ENCODE measurements at regions not wholly inside any gene's neighbourhood (a gene's known extent, or its start where the extent isn't known, plus 50 kb on each side); places are given as distances from the start of the nearest gene placed in this dataset.

DNA sequence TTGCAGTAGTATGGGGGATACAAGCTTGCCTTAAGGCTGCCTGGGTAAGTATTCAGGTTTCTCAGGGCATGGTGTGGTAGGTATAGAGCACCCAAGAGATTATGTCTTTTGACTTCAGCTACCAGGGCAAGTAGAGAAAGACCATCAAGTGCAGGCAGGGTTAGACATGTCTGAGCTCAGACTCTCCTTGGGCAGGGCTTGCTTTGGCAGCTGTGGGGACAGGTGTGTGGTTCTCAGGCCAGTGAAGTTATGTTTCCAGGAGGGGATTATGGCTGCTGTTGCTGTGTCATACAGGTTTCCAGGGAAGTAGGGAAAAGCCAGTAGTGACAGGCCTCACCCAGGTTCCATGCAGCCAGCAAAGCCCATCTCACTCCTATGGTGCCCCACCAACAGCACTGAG, 1040.4 kb downstream of the FLRT2 start:
- no peak overlapping the region for H3K27ac Mint-ChIP-seq
- DNase-seq (no peak), ATAC-seq (ENCODE audit: low read depth) (no peak)
- no peaks in the 10 kb centered on the region for H3K4me1 Mint-ChIP-seq
- POLR2A ChIA-PET = no interaction called here
- peaks cover 2% of the 10 kb centered on the region for H3K9me3 Mint-ChIP-seq
- H3K36me3 Mint-ChIP-seq = no peaks in the 10 kb centered on the region
- H3K27me3 Mint-ChIP-seq = no peaks in the 10 kb centered on the region
- H3K4me3 Mint-ChIP-seq = no peak overlapping the region

DNA sequence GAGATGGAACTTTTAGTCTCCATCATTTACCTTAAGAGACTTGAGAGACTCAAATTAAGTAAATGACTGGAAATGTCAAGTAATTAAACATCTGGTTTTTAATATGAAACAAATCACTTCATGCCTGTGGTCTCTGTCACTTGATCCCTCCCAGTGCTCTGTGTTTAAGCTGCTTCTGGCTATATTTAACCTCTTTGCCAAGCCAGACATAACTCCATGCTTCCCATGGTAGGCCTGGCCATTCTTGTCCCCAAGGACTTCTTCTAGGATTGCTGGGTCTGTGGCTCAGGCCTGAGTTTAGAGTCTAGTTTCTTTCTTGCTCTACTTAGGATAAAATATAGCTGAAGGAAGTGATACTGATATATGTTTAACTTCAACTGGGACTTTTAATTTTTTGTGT, 1013.6 kb downstream of the FLRT2 start:
- H3K4me3 Mint-ChIP-seq = no peak overlapping the region
- H3K4me1 Mint-ChIP-seq = no peaks in the 10 kb centered on the region
- no peaks in the 10 kb centered on the region for H3K9me3 Mint-ChIP-seq
- DNase-seq (no peak), ATAC-seq (ENCODE audit: low read depth) (no peak)
- no peak overlapping the region for H3K27ac Mint-ChIP-seq
- POLR2A ChIA-PET = no interaction called here
- H3K36me3 Mint-ChIP-seq = no peaks in the 10 kb centered on the region
- H3K27me3 Mint-ChIP-seq = no peaks in the 10 kb centered on the region

DNA sequence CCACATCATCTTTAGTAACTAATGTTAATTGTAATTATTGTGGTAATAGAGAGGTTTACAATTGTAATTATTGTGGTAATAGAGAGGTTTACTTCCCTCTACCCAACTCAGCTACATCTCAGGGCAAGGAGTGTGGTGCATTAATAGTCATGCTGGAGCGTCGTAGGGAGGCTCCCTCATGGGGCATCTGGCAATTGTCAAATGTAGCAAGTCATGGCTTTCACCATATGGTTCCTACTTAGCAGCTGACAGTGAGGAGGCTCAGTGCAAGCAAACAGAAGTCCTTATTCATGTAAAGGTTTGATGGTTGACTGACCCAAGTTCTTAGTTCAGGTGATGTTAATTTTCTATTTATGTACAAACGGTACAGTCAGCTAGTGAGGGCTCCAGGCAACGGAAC, 1012.0 kb downstream of the FLRT2 start:
- no peak for DNase-seq
- Mint-ChIP-seq H3K4me3 (no peak overlapping the region), H3K36me3 (no peaks in the 10 kb centered on the region), H3K9me3 (no peaks in the 10 kb centered on the region), H3K27ac (no peak overlapping the region), H3K4me1 (no peaks in the 10 kb centered on the region), H3K27me3 (no peaks in the 10 kb centered on the region)
- POLR2A ChIA-PET = no interaction called here
- no peak for ATAC-seq (ENCODE audit: low read depth)

DNA sequence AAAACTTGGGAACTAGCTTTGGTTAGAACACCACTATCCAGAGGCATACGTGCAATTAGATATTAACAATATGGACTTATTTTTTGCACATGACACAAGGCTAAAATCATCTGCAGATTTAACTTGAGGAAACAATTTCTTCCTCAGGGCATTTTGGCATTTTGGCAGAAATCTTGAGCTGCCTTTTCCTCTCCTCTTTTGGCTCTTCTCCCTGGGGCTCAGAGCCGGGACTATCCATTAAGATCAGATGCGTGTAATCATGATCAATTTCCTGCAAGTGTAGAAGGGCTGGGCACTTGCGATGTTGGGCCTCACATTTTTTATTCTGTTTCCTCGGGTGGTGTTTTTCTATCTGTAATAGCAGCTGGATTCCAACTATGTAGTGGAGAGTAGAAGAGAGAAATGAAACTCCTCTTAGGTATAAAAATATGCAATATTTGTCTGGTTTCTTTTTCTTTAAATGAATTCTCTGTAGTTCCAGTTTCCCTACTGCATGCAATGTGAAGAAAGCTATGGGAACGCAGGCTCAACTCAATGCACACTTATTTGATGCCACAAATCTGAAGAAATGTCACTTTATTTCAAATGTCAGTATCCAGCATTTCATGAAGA, 1010.8 kb downstream of the FLRT2 start:
- Mint-ChIP-seq H3K36me3 (no peaks in the 10 kb centered on the region), H3K27ac (no peak overlapping the region), H3K4me1 (no peaks in the 10 kb centered on the region), H3K9me3 (no peaks in the 10 kb centered on the region), H3K27me3 (no peaks in the 10 kb centered on the region), H3K4me3 (no peak overlapping the region)
- ATAC-seq (ENCODE audit: low read depth) (no peak), DNase-seq (no peak)
- POLR2A ChIA-PET = no interaction called here

DNA sequence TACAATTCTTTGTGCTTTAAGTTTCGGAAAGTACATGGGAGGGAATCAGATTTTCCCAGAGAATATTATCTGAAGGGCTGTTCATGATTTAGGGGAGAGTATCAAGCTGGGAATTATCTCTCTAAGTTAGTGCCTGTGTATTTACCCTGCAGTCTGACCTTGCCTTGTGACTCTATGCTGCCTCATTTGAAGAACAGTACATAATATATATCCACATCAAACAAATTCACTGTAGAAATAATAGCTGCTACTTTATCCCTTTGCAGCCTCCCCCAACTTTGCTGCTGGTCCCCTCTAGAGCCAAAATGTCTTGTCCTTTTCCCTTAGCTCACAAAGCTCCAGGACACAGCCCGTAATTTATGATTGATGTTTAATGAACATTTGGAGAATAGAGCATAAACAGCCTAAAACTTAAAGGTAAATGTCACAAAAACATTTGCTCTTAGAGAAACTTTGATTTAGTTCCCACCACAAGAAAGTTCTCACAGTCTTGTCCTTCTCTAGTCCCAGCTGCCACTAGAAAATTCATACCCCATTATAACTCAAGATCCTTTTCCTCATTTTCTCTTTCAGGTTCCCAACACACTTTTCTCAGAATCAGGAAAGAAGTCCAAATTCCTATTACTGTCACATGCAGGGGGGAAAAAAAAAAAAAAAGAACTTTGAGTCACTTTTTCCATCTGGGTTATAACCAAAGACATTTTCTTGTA, 1009.6 kb downstream of the FLRT2 start:
- Mint-ChIP-seq H3K9me3 (no peaks in the 10 kb centered on the region), H3K4me1 (no peaks in the 10 kb centered on the region), H3K4me3 (no peak overlapping the region), H3K27me3 (no peaks in the 10 kb centered on the region), H3K27ac (no peak overlapping the region), H3K36me3 (no peaks in the 10 kb centered on the region)
- DNase-seq = no peak
- POLR2A ChIA-PET = no interaction called here
- no peak for ATAC-seq (ENCODE audit: low read depth)

DNA sequence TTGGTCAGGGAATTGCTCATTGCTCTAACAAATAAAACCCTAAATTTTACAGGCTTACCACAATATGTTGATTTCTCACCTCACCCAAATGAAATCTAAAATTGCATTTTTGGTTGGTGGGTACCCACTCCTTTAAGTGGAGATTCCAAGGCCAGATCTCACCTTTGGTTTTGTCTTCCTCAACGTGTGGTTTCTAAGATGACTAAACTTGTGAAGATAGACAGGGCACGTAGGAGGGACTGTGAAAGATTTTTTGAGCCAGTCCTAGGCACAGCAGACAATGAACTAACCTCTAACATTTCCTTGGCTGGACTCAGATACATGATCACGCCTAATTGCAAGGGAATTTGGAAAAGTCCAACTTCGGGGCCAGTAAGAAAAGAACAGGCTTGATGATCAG, 1003.9 kb downstream of the FLRT2 start:
- Mint-ChIP-seq H3K4me3 (no peak overlapping the region), H3K4me1 (no peaks in the 10 kb centered on the region), H3K36me3 (no peaks in the 10 kb centered on the region), H3K27ac (no peak overlapping the region), H3K27me3 (no peaks in the 10 kb centered on the region), H3K9me3 (no peaks in the 10 kb centered on the region)
- ATAC-seq (ENCODE audit: low read depth) = no peak
- DNase-seq = no peak
- POLR2A ChIA-PET = no interaction called here

DNA sequence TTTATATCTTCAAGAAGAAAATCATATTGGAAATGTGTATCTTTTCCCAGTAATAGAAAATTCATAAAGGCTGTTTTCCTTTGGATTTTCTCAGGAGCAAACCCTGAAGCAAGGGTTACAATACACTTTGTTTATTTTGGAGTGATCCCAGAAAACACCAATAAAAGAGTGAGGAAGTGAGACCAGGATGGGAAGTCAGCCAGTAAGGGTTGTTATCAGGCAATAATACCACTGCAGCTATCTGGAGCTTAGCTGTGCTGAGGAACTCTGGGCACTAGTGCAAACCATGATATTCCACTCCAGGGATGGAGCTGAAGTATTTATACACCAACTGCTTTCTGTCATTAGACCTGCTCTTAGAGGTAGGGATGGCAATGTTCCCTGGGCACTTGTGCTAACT, 1002.3 kb downstream of the FLRT2 start:
- Mint-ChIP-seq H3K9me3 (no peaks in the 10 kb centered on the region), H3K36me3 (no peaks in the 10 kb centered on the region), H3K27me3 (no peaks in the 10 kb centered on the region), H3K4me1 (no peaks in the 10 kb centered on the region), H3K27ac (no peak overlapping the region), H3K4me3 (no peak overlapping the region)
- POLR2A ChIA-PET = no interaction called here
- ATAC-seq (ENCODE audit: low read depth) = no peak
- DNase-seq = no peak

DNA sequence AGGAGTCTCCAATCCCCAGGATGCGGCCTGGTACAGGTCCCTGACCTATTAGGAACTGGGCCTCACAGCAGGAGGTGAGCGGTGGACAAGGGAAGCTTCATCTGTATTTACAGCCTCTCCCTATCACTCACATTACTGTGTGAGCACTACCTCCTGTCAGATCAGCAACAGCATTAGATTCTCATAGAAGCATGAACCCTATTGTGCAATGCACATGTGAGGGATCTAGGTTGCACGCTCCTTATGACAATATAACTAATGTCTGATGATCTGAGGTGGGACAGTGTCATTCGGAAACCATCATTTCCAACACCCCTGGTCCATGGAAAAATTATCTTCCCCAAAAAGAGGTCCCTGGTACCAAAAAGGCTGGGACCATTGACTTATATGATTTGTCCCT, 1000.5 kb downstream of the FLRT2 start:
- H3K4me3 Mint-ChIP-seq = no peak overlapping the region
- DNase-seq (no peak), ATAC-seq (ENCODE audit: low read depth) (no peak)
- no peaks in the 10 kb centered on the region for H3K27me3 Mint-ChIP-seq
- POLR2A ChIA-PET = no interaction called here
- no peak overlapping the region for H3K27ac Mint-ChIP-seq
- no peaks in the 10 kb centered on the region for H3K4me1 Mint-ChIP-seq
- no peaks in the 10 kb centered on the region for H3K36me3 Mint-ChIP-seq
- H3K9me3 Mint-ChIP-seq = no peaks in the 10 kb centered on the region

DNA sequence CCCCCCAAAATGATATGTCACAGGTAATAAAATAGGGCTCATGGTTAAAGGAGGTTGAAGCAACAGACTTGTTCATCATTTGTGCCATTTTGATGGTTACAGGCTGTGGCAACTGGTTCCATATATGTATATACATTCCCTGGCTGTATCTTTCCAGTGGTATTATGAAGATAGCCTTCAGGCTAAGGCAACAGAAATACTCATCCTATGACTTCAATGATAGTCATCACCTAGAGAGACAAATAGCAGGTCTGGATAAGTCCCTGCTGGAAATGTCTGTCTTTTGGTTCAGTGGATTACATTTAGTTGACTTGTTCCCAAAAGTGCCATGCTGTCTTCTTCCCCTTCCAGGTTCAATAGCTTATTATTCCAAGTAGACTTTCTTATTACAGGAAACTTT, 997.4 kb downstream of the FLRT2 start:
- no peak overlapping the region for H3K27ac Mint-ChIP-seq
- H3K4me1 Mint-ChIP-seq = no peaks in the 10 kb centered on the region
- no peaks in the 10 kb centered on the region for H3K27me3 Mint-ChIP-seq

DNA sequence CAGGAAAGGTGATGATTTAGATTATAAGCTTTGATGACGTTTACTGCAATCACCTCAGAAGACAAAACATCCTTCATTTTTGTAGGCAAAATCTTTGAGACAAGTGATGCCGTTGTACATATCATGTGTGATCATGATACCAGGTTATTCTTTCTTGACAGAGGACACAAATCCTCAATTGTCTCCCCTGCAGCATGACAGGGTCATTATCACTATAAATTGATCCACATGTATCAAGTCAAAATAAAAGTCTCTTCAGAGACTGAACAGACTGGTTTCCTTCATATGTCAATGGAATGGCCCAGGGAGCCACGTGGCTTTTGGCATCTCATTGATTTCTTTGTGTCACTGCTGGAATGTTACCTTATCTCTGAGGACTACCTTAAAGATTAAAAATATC, 995.7 kb downstream of the FLRT2 start:
- ATAC-seq (ENCODE audit: low read depth) (no peak), DNase-seq (no peak)
- Mint-ChIP-seq H3K27me3 (no peaks in the 10 kb centered on the region), H3K4me3 (no peak overlapping the region), H3K36me3 (no peaks in the 10 kb centered on the region), H3K9me3 (peaks cover 3% of the 10 kb centered on the region), H3K4me1 (no peaks in the 10 kb centered on the region), H3K27ac (no peak overlapping the region)
- POLR2A ChIA-PET = no interaction called here

More for the DNA sequence above, 997.4 kb downstream of the FLRT2 start:
- peaks cover 2% of the 10 kb centered on the region for H3K9me3 Mint-ChIP-seq
- POLR2A ChIA-PET = no interaction called here
- H3K4me3 Mint-ChIP-seq = no peak overlapping the region
- ATAC-seq (ENCODE audit: low read depth) (no peak), DNase-seq (no peak)
- no peaks in the 10 kb centered on the region for H3K36me3 Mint-ChIP-seq

DNA sequence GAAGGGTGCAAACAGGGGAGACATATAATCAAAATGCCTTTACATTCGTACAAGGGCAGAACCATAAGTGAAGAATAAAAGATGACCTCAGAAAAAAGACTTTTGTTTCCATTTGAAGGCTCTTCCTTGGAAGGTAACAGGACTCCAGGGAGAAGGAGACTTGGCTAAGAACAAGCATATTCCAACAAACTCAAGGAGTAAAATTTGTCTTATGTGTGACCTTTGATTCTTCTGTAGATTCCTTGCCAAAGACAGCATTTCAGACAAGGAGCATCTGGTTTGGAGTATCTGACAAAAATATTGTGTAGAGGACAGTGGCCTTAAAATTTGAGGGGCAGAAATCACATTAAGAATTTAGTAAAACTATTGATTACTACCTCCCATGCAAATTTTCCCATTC, 991.9 kb downstream of the FLRT2 start:
- Mint-ChIP-seq H3K4me3 (no peak overlapping the region), H3K36me3 (no peaks in the 10 kb centered on the region), H3K27ac (no peak overlapping the region), H3K9me3 (peaks cover 3% of the 10 kb centered on the region), H3K27me3 (no peaks in the 10 kb centered on the region), H3K4me1 (no peaks in the 10 kb centered on the region)
- POLR2A ChIA-PET = no interaction called here
- ATAC-seq (ENCODE audit: low read depth) (no peak), DNase-seq (no peak)

DNA sequence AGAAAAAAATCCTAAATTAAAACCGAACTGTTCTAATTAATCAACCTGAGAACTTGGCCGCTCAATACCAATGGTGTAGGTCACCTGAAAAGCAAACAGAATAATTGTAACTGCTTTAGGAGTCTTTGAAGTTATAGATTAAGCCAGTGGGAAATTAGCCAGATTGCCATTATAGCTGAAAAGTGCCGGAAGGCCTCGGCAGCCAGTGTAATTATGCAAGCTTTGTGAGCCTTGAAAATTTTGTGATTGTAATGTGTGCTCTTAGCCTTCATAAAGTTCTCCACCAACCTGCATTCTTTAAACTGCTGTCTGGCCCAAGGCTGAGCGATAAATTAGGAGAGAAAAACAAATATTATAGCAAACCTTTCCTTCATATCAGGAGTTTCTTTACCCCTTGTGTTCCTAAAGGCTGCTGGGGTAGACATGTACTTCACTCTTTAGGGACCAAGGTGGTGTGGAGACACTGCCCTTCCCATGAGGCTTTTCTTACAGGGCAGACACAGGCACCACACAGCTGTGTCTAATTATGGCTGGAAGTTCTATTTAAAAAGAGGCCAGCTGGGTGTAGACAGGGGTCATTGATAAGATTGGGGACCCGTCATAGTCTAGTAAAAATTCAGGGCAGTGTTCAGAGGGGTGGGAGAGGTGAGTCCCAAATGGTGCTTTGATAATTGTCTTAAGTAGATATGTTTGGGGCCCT, 991.2 kb downstream of the FLRT2 start:
- Mint-ChIP-seq H3K4me3 (no peak overlapping the region), H3K9me3 (peaks cover 3% of the 10 kb centered on the region), H3K36me3 (no peaks in the 10 kb centered on the region), H3K4me1 (no peaks in the 10 kb centered on the region), H3K27me3 (no peaks in the 10 kb centered on the region), H3K27ac (no peak overlapping the region)
- POLR2A ChIA-PET = no interaction called here
- ATAC-seq (ENCODE audit: low read depth) = no peak
- no peak for DNase-seq

DNA sequence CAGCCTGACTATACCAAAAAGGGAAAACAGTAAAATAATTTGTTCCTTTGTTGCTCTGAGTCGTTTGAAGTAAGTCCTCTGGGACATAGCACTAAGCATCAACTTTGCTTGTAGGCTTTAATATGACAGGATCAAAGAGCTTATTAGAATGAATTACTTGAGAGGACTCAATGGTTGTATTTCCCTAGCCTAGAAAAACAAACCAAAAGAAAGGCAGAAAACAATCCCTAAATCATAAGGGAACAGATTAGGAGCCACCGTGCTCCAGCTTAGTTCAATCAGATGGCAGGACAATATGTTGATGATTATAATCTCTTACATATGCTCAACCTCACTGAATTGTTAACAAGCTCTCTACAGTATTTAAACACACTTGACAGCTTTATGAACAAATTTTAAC, 988.4 kb downstream of the FLRT2 start:
- no peak overlapping the region for H3K27ac Mint-ChIP-seq
- POLR2A ChIA-PET = no interaction called here
- no peaks in the 10 kb centered on the region for H3K36me3 Mint-ChIP-seq
- DNase-seq (no peak), ATAC-seq (ENCODE audit: low read depth) (no peak)
- H3K27me3 Mint-ChIP-seq = no peaks in the 10 kb centered on the region
- no peaks in the 10 kb centered on the region for H3K4me1 Mint-ChIP-seq
- peaks cover 2% of the 10 kb centered on the region for H3K9me3 Mint-ChIP-seq
- H3K4me3 Mint-ChIP-seq = no peak overlapping the region

DNA sequence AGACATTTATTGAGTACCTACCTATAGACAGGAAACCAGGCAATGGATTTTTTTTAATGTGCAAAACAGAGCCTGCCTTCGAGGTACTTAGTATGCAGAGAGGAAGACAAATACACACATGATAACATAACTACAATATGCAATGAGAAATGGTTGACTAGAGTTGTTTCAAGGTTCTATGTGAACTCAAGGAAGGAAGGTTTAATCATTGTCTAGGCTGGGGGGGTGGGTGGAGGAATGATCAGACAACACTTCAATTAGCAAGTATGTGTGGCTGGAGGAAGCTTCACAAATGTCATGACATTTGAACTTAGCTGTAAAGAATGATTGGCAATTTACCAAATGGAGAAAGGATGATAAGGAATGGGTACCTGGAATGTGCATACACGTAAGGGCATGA, 985.3 kb downstream of the FLRT2 start:
- ATAC-seq (ENCODE audit: low read depth) = no peak
- no peak for DNase-seq
- Mint-ChIP-seq H3K27me3 (no peaks in the 10 kb centered on the region), H3K4me1 (no peaks in the 10 kb centered on the region), H3K27ac (no peak overlapping the region), H3K36me3 (no peaks in the 10 kb centered on the region), H3K9me3 (no peaks in the 10 kb centered on the region), H3K4me3 (no peak overlapping the region)
- POLR2A ChIA-PET = no interaction called here
